Endodermal cell (in vitro differentiated cells): ENCODE measurements at regions not wholly inside any gene's neighbourhood (a gene's known extent, or its start where the extent isn't known, plus 50 kb on each side); places are given as distances from the start of the nearest gene placed in this dataset.

Experiments used
- DNase-seq: peaks from one replicate; pipeline ENCODE4 v3.0.0-alpha.2; 2017
- H3K27ac ChIP-seq: 2 replicates; pipeline ENCODE4 v1.5.1; 2013; ENCODE audit warnings: mild to moderate bottlenecking, low read depth, low read length, moderate library complexity
- H3K27me3 ChIP-seq: 2 replicates; pipeline ENCODE4 v1.6.1; 2013; ENCODE audit warnings: mild to moderate bottlenecking, low read length, moderate library complexity; ENCODE audit not compliant: insufficient read depth, control insufficient read depth, poor library complexity, severe bottlenecking
- H3K36me3 ChIP-seq: 2 replicates; pipeline ENCODE4 v1.7.0; 2013; ENCODE audit warnings: mild to moderate bottlenecking, low read length, moderate library complexity; ENCODE audit not compliant: control insufficient read depth, insufficient read depth
- H3K4me1 ChIP-seq: one replicate; pipeline ENCODE4 v1.7.0; 2013; ENCODE audit warnings: low read length; ENCODE audit not compliant: control insufficient read depth, insufficient read depth
- H3K4me3 ChIP-seq: 2 replicates; pipeline ENCODE4 v1.5.1; 2013; ENCODE audit warnings: mild to moderate bottlenecking, low read length, moderate library complexity
- H3K9ac ChIP-seq: 2 replicates; pipeline ENCODE4 v1.6.1; 2013; ENCODE audit warnings: mild to moderate bottlenecking, low read length, moderate library complexity; ENCODE audit not compliant: poor library complexity, severe bottlenecking; ENCODE audit errors: extremely low read depth
- H3K9me3 ChIP-seq: 2 replicates; pipeline ENCODE4 v1.6.1; 2013; ENCODE audit warnings: mild to moderate bottlenecking, low read length, moderate library complexity; ENCODE audit not compliant: control insufficient read depth
- H3K27ac Mint-ChIP-seq: 2 replicates; pipeline ENCODE4 v1.8.0; 2020; ENCODE audit warnings: mixed read lengths
- H3K27me3 Mint-ChIP-seq: 2 replicates; pipeline ENCODE4 v1.8.0; 2021; ENCODE audit warnings: mild to moderate bottlenecking, mixed read lengths; ENCODE audit not compliant: insufficient read depth
- H3K36me3 Mint-ChIP-seq: 2 replicates; pipeline ENCODE4 v1.8.0; 2020; ENCODE audit warnings: low read depth, mixed read lengths
- H3K4me1 Mint-ChIP-seq: 2 replicates; pipeline ENCODE4 v1.8.0; 2020; ENCODE audit warnings: mixed read lengths
- H3K4me3 Mint-ChIP-seq: 2 replicates; pipeline ENCODE4 v1.8.0; 2020; ENCODE audit warnings: mild to moderate bottlenecking, moderate library complexity, mixed read lengths
- H3K9me3 Mint-ChIP-seq: 2 replicates; pipeline ENCODE4 v1.8.0; 2020; ENCODE audit warnings: mild to moderate bottlenecking, mixed read lengths
- CTCF ChIP-seq: fragments of 200-600 bp; sonication (generic); conservative IDR thresholded peaks from 2 replicates; pipeline ENCODE4 v1.5.0; 2021; ENCODE audit warnings: antibody characterized with exemption, mild to moderate bottlenecking
- WGBS, 2 experiments: methylation state at CpG; one replicate each; pipeline versions ENCODE4 v1.1.5 to v1.1.7; 2013; ENCODE audit warnings: missing lambda C conversion rate in 2 of 2, mixed read lengths in 1 of 2; ENCODE audit not compliant: insufficient coverage in 1 of 2, insufficient read length in 1 of 2; 5-methylcytosine and 5-hydroxymethylcytosine counted together

GRCh38 chr7:155947051-155947450, 134.8 kb upstream of the SHH start:
- no peak overlapping the region for H3K9ac ChIP-seq
- TF ChIP-seq CTCF: no peak
- no peaks in the 10 kb centered on the region for H3K4me1 ChIP-seq
- H3K27me3 ChIP-seq: peaks cover 5% of the 10 kb centered on the region
- Mint-ChIP-seq H3K4me1 (peaks cover 3% of the 10 kb centered on the region), H3K9me3 (peaks cover 5% of the 10 kb centered on the region), H3K27me3 (peaks cover 3% of the 10 kb centered on the region), H3K27ac (no peak overlapping the region), H3K4me3 (no peak overlapping the region), H3K36me3 (no peaks in the 10 kb centered on the region)
- H3K36me3 ChIP-seq: no peaks in the 10 kb centered on the region
- DNase-seq: peak; percentile 27
- H3K4me3 ChIP-seq: no peak overlapping the region
- WGBS, 2 experiments: 87 to 94% methylated on average over 6 of the region's 6 CpGs
- no peak overlapping the region for H3K27ac ChIP-seq
- H3K9me3 ChIP-seq: no peaks in the 10 kb centered on the region

- no peaks in the 10 kb centered on the region for H3K36me3 ChIP-seq
- H3K27me3 Mint-ChIP-seq: peaks cover 3% of the 10 kb centered on the region
These were observed 133.5 kb upstream of the SHH start for GRCh38 chr7:155945670-155946325.

GRCh38 chr7:155944901-155945300, 132.6 kb upstream of the SHH start:
- Mint-ChIP-seq H3K27me3 (peaks cover 3% of the 10 kb centered on the region), H3K4me3 (no peak overlapping the region), H3K36me3 (no peaks in the 10 kb centered on the region), H3K9me3 (peaks cover 8% of the 10 kb centered on the region), H3K4me1 (no peaks in the 10 kb centered on the region), H3K27ac (no peak overlapping the region)
- Histone ChIP-seq H3K4me1 (no peaks in the 10 kb centered on the region), H3K4me3 (no peak overlapping the region), H3K36me3 (no peaks in the 10 kb centered on the region), H3K9ac (no peak overlapping the region), H3K27me3 (peaks cover 21% of the 10 kb centered on the region), H3K27ac (peak overlapping the region; percentile 60), H3K9me3 (peaks cover 2% of the 10 kb centered on the region)
- TF ChIP-seq CTCF: no peak
- no peak for DNase-seq
- WGBS, 2 experiments: 64 to 85% methylated on average over 6 of the region's 6 CpGs

More at GRCh38 chr7:155945670-155946325, 133.5 kb upstream of the SHH start:
- no peak overlapping the region for H3K9ac ChIP-seq
- DNase-seq: no peak
- peaks cover 5% of the 10 kb centered on the region for H3K9me3 Mint-ChIP-seq
- H3K36me3 Mint-ChIP-seq: no peaks in the 10 kb centered on the region
- H3K4me1 Mint-ChIP-seq: no peaks in the 10 kb centered on the region
- no peak overlapping the region for H3K27ac Mint-ChIP-seq
- H3K27me3 ChIP-seq: peaks cover 12% of the 10 kb centered on the region
- H3K4me3 ChIP-seq: no peak overlapping the region
- no peak overlapping the region for H3K4me3 Mint-ChIP-seq
- no peak for TF ChIP-seq CTCF
- no peaks in the 10 kb centered on the region for H3K4me1 ChIP-seq
- no peaks in the 10 kb centered on the region for H3K9me3 ChIP-seq
- no peak overlapping the region for H3K27ac ChIP-seq
- WGBS, 2 experiments: 93 to 97% methylated on average over 27 to 32 of the region's 32 CpGs
